ENCODE measurements at regions not wholly inside any gene's neighbourhood (a gene's known extent, or its start where the extent isn't known, plus 50 kb on each side); places are given as distances from the start of the nearest gene placed in this dataset.

- no peak overlapping the region for H3K27ac ChIP-seq (ENCODE audit: low read depth in 2 of 2, low read length in 1 of 2)
- WGBS, 2 donors, result 61 to 76% methylated on average over 4 of the region's 4 CpGs
- no peaks in the 10 kb centered on the region for H3K4me1 ChIP-seq (ENCODE audit: control insufficient read depth in 2 of 2, insufficient read depth in 2 of 2, low read length in 1 of 2)
- no peak overlapping the region for H3K4me3 ChIP-seq (ENCODE audit: low read depth in 1 of 2, low read length in 2 of 2)
- no peaks in the 10 kb centered on the region for H3K36me3 ChIP-seq (ENCODE audit: control insufficient read depth in 2 of 2, insufficient read depth in 2 of 2, low read length in 1 of 2)
- H3K27me3 ChIP-seq (ENCODE audit: control insufficient read depth in 1 of 2, insufficient read depth in 2 of 2, low read length in 2 of 2), result no peaks in the 10 kb centered on the region
- H3K9me3 ChIP-seq (ENCODE audit: control insufficient read depth in 2 of 2, insufficient read depth in 1 of 2, low read depth in 1 of 2, low read length in 1 of 2), result no peaks in the 10 kb centered on the region
Measured at GRCh38 chr5:82663225-82663624, 385.1 kb upstream of the RPS23 start.

- Histone ChIP-seq H3K27me3 (ENCODE audit: control insufficient read depth in 1 of 2, insufficient read depth in 2 of 2, low read length in 2 of 2) (no peaks in the 10 kb centered on the region), H3K4me3 (ENCODE audit: low read depth in 1 of 2, low read length in 2 of 2) (no peak overlapping the region), H3K27ac (ENCODE audit: low read depth in 2 of 2, low read length in 1 of 2) (no peak overlapping the region), H3K36me3 (ENCODE audit: control insufficient read depth in 2 of 2, insufficient read depth in 2 of 2, low read length in 1 of 2) (no peaks in the 10 kb centered on the region), H3K9me3 (ENCODE audit: control insufficient read depth in 2 of 2, insufficient read depth in 1 of 2, low read depth in 1 of 2, low read length in 1 of 2) (no peaks in the 10 kb centered on the region), H3K4me1 (ENCODE audit: control insufficient read depth in 2 of 2, insufficient read depth in 2 of 2, low read length in 1 of 2) (no peaks in the 10 kb centered on the region)
- WGBS, 2 donors, result 48 to 54% methylated on average over 1 of the region's 1 CpG
Measured at GRCh38 chr5:82662340-82662739, 384.2 kb upstream of the RPS23 start.

- H3K4me1 ChIP-seq (ENCODE audit: control insufficient read depth in 2 of 2, insufficient read depth in 2 of 2, low read length in 1 of 2), result no peaks in the 10 kb centered on the region
- no peaks in the 10 kb centered on the region for H3K9me3 ChIP-seq (ENCODE audit: control insufficient read depth in 2 of 2, insufficient read depth in 1 of 2, low read depth in 1 of 2, low read length in 1 of 2)
- H3K36me3 ChIP-seq (ENCODE audit: control insufficient read depth in 2 of 2, insufficient read depth in 2 of 2, low read length in 1 of 2), result no peaks in the 10 kb centered on the region
- H3K27ac ChIP-seq (ENCODE audit: low read depth in 2 of 2, low read length in 1 of 2), result no peak overlapping the region
- no peaks in the 10 kb centered on the region for H3K27me3 ChIP-seq (ENCODE audit: control insufficient read depth in 1 of 2, insufficient read depth in 2 of 2, low read length in 2 of 2)
- 71 to 73% methylated on average over 1 of the region's 1 CpG for WGBS, 2 donors
- no peak overlapping the region for H3K4me3 ChIP-seq (ENCODE audit: low read depth in 1 of 2, low read length in 2 of 2)
Measured at GRCh38 chr5:82661933-82662332, 383.8 kb upstream of the RPS23 start.

GRCh38 chr5:82661462-82661861, 383.3 kb upstream of the RPS23 start:
- no peaks in the 10 kb centered on the region for H3K9me3 ChIP-seq (ENCODE audit: control insufficient read depth in 2 of 2, insufficient read depth in 1 of 2, low read depth in 1 of 2, low read length in 1 of 2)
- no peak overlapping the region for H3K27ac ChIP-seq (ENCODE audit: low read depth in 2 of 2, low read length in 1 of 2)
- H3K4me1 ChIP-seq (ENCODE audit: control insufficient read depth in 2 of 2, insufficient read depth in 2 of 2, low read length in 1 of 2), result no peaks in the 10 kb centered on the region
- H3K36me3 ChIP-seq (ENCODE audit: control insufficient read depth in 2 of 2, insufficient read depth in 2 of 2, low read length in 1 of 2), result no peaks in the 10 kb centered on the region
- 76 to 78% methylated on average over 2 of the region's 2 CpGs for WGBS, 2 donors
- no peak overlapping the region for H3K4me3 ChIP-seq (ENCODE audit: low read depth in 1 of 2, low read length in 2 of 2)
- no peaks in the 10 kb centered on the region for H3K27me3 ChIP-seq (ENCODE audit: control insufficient read depth in 1 of 2, insufficient read depth in 2 of 2, low read length in 2 of 2)

DNA sequence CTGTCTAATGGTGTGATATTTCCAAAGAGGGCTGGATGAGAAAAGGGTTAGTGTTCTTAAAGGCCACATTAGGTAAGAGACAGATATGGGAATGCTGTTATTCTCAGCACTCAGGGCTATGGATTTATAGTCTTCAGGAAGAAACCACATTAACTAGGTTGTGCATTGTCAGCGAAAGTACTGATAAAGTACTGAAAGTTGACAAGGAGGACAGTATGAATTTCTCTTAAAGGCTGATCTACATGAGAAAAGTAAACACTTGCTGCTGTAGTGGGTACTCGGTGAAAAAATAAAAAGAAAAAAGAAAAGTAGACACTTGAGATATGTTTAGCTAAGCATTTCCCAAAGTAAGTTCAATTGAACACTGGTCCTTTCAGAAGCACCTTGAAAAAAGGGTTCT, 381.0 kb upstream of the RPS23 start:
- WGBS, 2 donors, result 61 to 86% methylated on average over 2 of the region's 2 CpGs
- Histone ChIP-seq H3K36me3 (ENCODE audit: control insufficient read depth in 2 of 2, insufficient read depth in 2 of 2, low read length in 1 of 2) (no peaks in the 10 kb centered on the region), H3K27ac (ENCODE audit: low read depth in 2 of 2, low read length in 1 of 2) (no peak overlapping the region), H3K27me3 (ENCODE audit: control insufficient read depth in 1 of 2, insufficient read depth in 2 of 2, low read length in 2 of 2) (no peaks in the 10 kb centered on the region), H3K4me1 (ENCODE audit: control insufficient read depth in 2 of 2, insufficient read depth in 2 of 2, low read length in 1 of 2) (no peaks in the 10 kb centered on the region), H3K9me3 (ENCODE audit: control insufficient read depth in 2 of 2, insufficient read depth in 1 of 2, low read depth in 1 of 2, low read length in 1 of 2) (no peaks in the 10 kb centered on the region), H3K4me3 (ENCODE audit: low read depth in 1 of 2, low read length in 2 of 2) (no peak overlapping the region)

GRCh38 chr5:82657033-82657699, 379.0 kb upstream of the RPS23 start:
- no peak overlapping the region for H3K27ac ChIP-seq (ENCODE audit: low read depth in 2 of 2, low read length in 1 of 2)
- H3K4me3 ChIP-seq (ENCODE audit: low read depth in 1 of 2, low read length in 2 of 2), result no peak overlapping the region
- no peaks in the 10 kb centered on the region for H3K36me3 ChIP-seq (ENCODE audit: control insufficient read depth in 2 of 2, insufficient read depth in 2 of 2, low read length in 1 of 2)
- no peaks in the 10 kb centered on the region for H3K27me3 ChIP-seq (ENCODE audit: control insufficient read depth in 1 of 2, insufficient read depth in 2 of 2, low read length in 2 of 2)
- H3K4me1 ChIP-seq (ENCODE audit: control insufficient read depth in 2 of 2, insufficient read depth in 2 of 2, low read length in 1 of 2), result no peaks in the 10 kb centered on the region
- 51 to 69% methylated on average over 5 of the region's 5 CpGs for WGBS, 2 donors
- no peaks in the 10 kb centered on the region for H3K9me3 ChIP-seq (ENCODE audit: control insufficient read depth in 2 of 2, insufficient read depth in 1 of 2, low read depth in 1 of 2, low read length in 1 of 2)

DNA sequence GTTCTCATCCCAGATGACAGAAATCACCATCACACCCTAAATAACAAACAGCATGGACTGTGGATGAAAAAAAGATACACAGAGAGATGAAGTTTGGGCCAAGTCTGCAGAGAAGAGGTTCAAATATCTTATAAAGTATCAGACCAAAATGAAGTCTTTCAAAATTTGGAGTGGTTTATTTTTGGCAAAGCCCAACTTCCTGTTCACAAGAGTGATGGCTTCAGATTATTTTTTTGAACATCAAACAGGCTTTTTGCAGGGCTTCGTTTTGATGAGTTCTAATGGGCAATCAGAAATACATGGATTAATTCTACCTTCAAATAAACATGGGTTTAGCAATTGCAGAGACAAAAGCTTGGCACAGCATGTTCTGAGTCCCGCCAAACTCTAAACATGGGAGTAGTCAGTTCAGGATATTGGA, 378.2 kb upstream of the RPS23 start:
- H3K4me3 ChIP-seq (ENCODE audit: low read depth in 1 of 2, low read length in 2 of 2), result no peak overlapping the region
- no peaks in the 10 kb centered on the region for H3K27me3 ChIP-seq (ENCODE audit: control insufficient read depth in 1 of 2, insufficient read depth in 2 of 2, low read length in 2 of 2)
- H3K36me3 ChIP-seq (ENCODE audit: control insufficient read depth in 2 of 2, insufficient read depth in 2 of 2, low read length in 1 of 2), result no peaks in the 10 kb centered on the region
- H3K9me3 ChIP-seq (ENCODE audit: control insufficient read depth in 2 of 2, insufficient read depth in 1 of 2, low read depth in 1 of 2, low read length in 1 of 2), result no peaks in the 10 kb centered on the region
- no peaks in the 10 kb centered on the region for H3K4me1 ChIP-seq (ENCODE audit: control insufficient read depth in 2 of 2, insufficient read depth in 2 of 2, low read length in 1 of 2)
- WGBS, 2 donors, result 21 to 46% methylated on average over 2 of the region's 2 CpGs
- H3K27ac ChIP-seq (ENCODE audit: low read depth in 2 of 2, low read length in 1 of 2), result no peak overlapping the region

- 72 to 75% methylated on average over 7 of the region's 7 CpGs for WGBS, 2 donors
- Histone ChIP-seq H3K27me3 (ENCODE audit: control insufficient read depth in 1 of 2, insufficient read depth in 2 of 2, low read length in 2 of 2) (no peaks in the 10 kb centered on the region), H3K4me3 (ENCODE audit: low read depth in 1 of 2, low read length in 2 of 2) (no peak overlapping the region), H3K36me3 (ENCODE audit: control insufficient read depth in 2 of 2, insufficient read depth in 2 of 2, low read length in 1 of 2) (no peaks in the 10 kb centered on the region), H3K27ac (ENCODE audit: low read depth in 2 of 2, low read length in 1 of 2) (no peak overlapping the region), H3K9me3 (ENCODE audit: control insufficient read depth in 2 of 2, insufficient read depth in 1 of 2, low read depth in 1 of 2, low read length in 1 of 2) (no peaks in the 10 kb centered on the region), H3K4me1 (ENCODE audit: control insufficient read depth in 2 of 2, insufficient read depth in 2 of 2, low read length in 1 of 2) (no peaks in the 10 kb centered on the region)
Measured at GRCh38 chr5:82655078-82655477, 376.9 kb upstream of the RPS23 start.

GRCh38 chr5:82649943-82650342, 371.8 kb upstream of the RPS23 start:
- Histone ChIP-seq H3K27ac (ENCODE audit: low read depth in 2 of 2, low read length in 1 of 2) (no peak overlapping the region), H3K4me1 (ENCODE audit: control insufficient read depth in 2 of 2, insufficient read depth in 2 of 2, low read length in 1 of 2) (no peaks in the 10 kb centered on the region), H3K4me3 (ENCODE audit: low read depth in 1 of 2, low read length in 2 of 2) (no peak overlapping the region), H3K27me3 (ENCODE audit: control insufficient read depth in 1 of 2, insufficient read depth in 2 of 2, low read length in 2 of 2) (no peaks in the 10 kb centered on the region), H3K9me3 (ENCODE audit: control insufficient read depth in 2 of 2, insufficient read depth in 1 of 2, low read depth in 1 of 2, low read length in 1 of 2) (no peaks in the 10 kb centered on the region), H3K36me3 (ENCODE audit: control insufficient read depth in 2 of 2, insufficient read depth in 2 of 2, low read length in 1 of 2) (no peaks in the 10 kb centered on the region)
- WGBS, 2 donors, result 64 to 68% methylated on average over 3 of the region's 3 CpGs

DNA sequence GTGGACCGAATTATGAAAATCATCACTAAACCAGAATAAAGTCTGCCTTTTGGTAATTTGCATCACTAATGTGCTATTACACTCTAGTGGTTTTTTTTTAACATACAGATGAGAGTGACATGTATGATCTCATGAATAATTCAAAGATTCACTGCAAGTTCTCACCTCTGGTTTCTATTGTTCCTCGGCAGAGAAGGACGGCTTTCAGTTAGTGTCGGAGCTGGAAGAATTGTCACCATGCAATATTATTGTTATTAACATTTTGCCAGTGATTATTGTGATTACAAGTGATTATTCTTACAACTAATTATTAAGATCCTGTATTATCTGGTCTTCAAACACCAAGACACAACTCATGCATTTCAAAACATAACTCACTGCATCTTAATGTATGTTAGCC, 366.6 kb upstream of the RPS23 start:
- 89 to 91% methylated on average over 4 of the region's 4 CpGs for WGBS, 2 donors
- Histone ChIP-seq H3K27ac (ENCODE audit: low read depth in 2 of 2, low read length in 1 of 2) (no peak overlapping the region), H3K4me1 (ENCODE audit: control insufficient read depth in 2 of 2, insufficient read depth in 2 of 2, low read length in 1 of 2) (no peaks in the 10 kb centered on the region), H3K4me3 (ENCODE audit: low read depth in 1 of 2, low read length in 2 of 2) (no peak overlapping the region), H3K9me3 (ENCODE audit: control insufficient read depth in 2 of 2, insufficient read depth in 1 of 2, low read depth in 1 of 2, low read length in 1 of 2) (no peaks in the 10 kb centered on the region), H3K36me3 (ENCODE audit: control insufficient read depth in 2 of 2, insufficient read depth in 2 of 2, low read length in 1 of 2) (no peaks in the 10 kb centered on the region), H3K27me3 (ENCODE audit: control insufficient read depth in 1 of 2, insufficient read depth in 2 of 2, low read length in 2 of 2) (no peaks in the 10 kb centered on the region)
